ENCODE measurements at regions not wholly inside any gene's neighbourhood (a gene's known extent, or its start where the extent isn't known, plus 50 kb on each side); places are given as distances from the start of the nearest gene placed in this dataset.

DNA sequence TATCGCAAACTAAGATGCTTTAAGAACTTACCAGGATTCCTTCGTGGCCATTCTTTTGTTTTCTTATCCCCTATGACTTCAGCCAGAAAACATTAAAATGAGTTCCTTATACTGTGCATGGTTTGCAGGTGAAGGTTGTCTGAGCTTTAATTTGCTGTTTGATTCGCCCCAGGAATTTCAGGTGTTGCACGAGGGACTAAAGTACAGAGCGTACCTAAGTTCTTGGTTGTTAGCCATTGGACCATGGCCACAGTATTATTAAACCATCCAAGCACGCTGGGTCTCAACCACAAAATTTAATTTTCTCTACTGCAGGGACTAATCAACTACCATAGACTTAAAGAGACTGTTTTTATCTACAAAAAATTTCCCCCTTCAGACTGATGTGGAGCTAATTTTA is 208.4 kb upstream of the MPDZ start:
- TF ChIP-seq, protein P1, sequence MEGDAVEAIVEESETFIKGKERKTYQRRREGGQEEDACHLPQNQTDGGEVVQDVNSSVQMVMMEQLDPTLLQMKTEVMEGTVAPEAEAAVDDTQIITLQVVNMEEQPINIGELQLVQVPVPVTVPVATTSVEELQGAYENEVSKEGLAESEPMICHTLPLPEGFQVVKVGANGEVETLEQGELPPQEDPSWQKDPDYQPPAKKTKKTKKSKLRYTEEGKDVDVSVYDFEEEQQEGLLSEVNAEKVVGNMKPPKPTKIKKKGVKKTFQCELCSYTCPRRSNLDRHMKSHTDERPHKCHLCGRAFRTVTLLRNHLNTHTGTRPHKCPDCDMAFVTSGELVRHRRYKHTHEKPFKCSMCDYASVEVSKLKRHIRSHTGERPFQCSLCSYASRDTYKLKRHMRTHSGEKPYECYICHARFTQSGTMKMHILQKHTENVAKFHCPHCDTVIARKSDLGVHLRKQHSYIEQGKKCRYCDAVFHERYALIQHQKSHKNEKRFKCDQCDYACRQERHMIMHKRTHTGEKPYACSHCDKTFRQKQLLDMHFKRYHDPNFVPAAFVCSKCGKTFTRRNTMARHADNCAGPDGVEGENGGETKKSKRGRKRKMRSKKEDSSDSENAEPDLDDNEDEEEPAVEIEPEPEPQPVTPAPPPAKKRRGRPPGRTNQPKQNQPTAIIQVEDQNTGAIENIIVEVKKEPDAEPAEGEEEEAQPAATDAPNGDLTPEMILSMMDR (optimal IDR thresholded peaks at IDR 0.05 in 1 of 3, IDR thresholded peaks at IDR 0.05 in 1 of 3, conservative IDR thresholded peaks at IDR 0.05 in 1 of 3; ENCODE audit: extremely low read depth in 1 of 3, insufficient read depth in 2 of 3, low read length in 3 of 3) = no peak
- TF ChIP-seq EZH2 (IDR thresholded peaks at IDR 0.05; ENCODE audit: low read length) = no peak

All from keratinocyte (primary cell).